IMR-90 (cell line): ENCODE measurements at regions not wholly inside any gene's neighbourhood (a gene's known extent, or its start where the extent isn't known, plus 50 kb on each side); places are given as distances from the start of the nearest gene placed in this dataset.

Experiments
- ATAC-seq: fragments of 200-7000 bp; cut with Tn5 transposase; 2 replicates; pipeline ENCODE4 v1.9.1; 2020; ENCODE audit warnings: low read depth, mild to moderate bottlenecking, moderate library complexity
- BruUV-seq: library from RNA; stranded (reverse); fragments of 400-500 nt; replicated peaks from 2 replicates; lab custom pipeline; 2021; lab: Mats Ljungman, UMichigan
- CTCF ChIA-PET: fragments of 300-600 bp; formaldehyde crosslinking; extraction: SDS; loops from one replicate; lab custom pipeline; 2021; ENCODE audit warnings: antibody characterized with exemption; lab: Yijun Ruan, JAX
- POLR2A ChIA-PET: fragments of 300-600 bp; sonication (Branson Sonifier 250); formaldehyde crosslinking; loops from one replicate; lab custom pipeline; 2022; ENCODE audit warnings: antibody characterized with exemption; ENCODE audit not compliant: unreplicated experiment; lab: Charles Lee
- DNase-seq: peaks from one replicate; pipeline ENCODE4 v3.0.0; 2013
- H2AFZ ChIP-seq: replicated peaks from 2 replicates; pipeline ENCODE3; 2013; ENCODE audit warnings: low read length, mild to moderate bottlenecking; ENCODE audit not compliant: poor library complexity
- H2AK5ac ChIP-seq: 2 replicates; pipeline ENCODE4 v1.6.1; 2013; ENCODE audit warnings: low read depth, low read length, inconsistent platforms
- H2AK9ac ChIP-seq: replicated peaks from 2 replicates; pipeline ENCODE3; 2013; ENCODE audit warnings: mild to moderate bottlenecking, low read depth, low read length, moderate library complexity; ENCODE audit not compliant: poor library complexity
- H2BK120ac ChIP-seq: 2 replicates; pipeline ENCODE4 v1.6.1; 2013; ENCODE audit warnings: low read depth, low read length, inconsistent platforms
- H2BK15ac ChIP-seq: 3 replicates; pipeline ENCODE4 v1.6.1; 2013; ENCODE audit warnings: low read depth, low read length, inconsistent platforms
- H2BK20ac ChIP-seq: 2 replicates; pipeline ENCODE4 v1.6.1; 2013; ENCODE audit warnings: low read depth, mild to moderate bottlenecking, inconsistent platforms, low read length, moderate library complexity
- H2BK5ac ChIP-seq: 2 replicates; pipeline ENCODE4 v1.6.1; 2013; ENCODE audit warnings: mild to moderate bottlenecking, low read depth, low read length, inconsistent platforms; ENCODE audit not compliant: poor library complexity, severe bottlenecking
- H3K14ac ChIP-seq: replicated peaks from 2 replicates; pipeline ENCODE4 v1.6.1; 2013; ENCODE audit warnings: low read depth, low read length, inconsistent platforms
- H3K18ac ChIP-seq: 2 replicates; pipeline ENCODE4 v1.6.1; 2013; ENCODE audit warnings: low read depth, low read length, control low read depth
- H3K23ac ChIP-seq: 2 replicates; pipeline ENCODE4 v1.6.1; 2013; ENCODE audit warnings: low read depth, low read length, inconsistent platforms
- H3K27ac ChIP-seq: 2 replicates; pipeline ENCODE4 v1.5.1; 2013; ENCODE audit warnings: mild to moderate bottlenecking, control low read depth, low read length; ENCODE audit not compliant: insufficient read depth
- H3K27me3 ChIP-seq: 2 replicates; pipeline ENCODE4 v1.6.1; 2013; ENCODE audit warnings: low read length; ENCODE audit not compliant: control insufficient read depth, insufficient read depth
- H3K36me3 ChIP-seq: 2 replicates; pipeline ENCODE4 v1.6.1; 2013; ENCODE audit warnings: low read length, mixed read lengths; ENCODE audit not compliant: control insufficient read depth, insufficient read depth
- H3K4ac ChIP-seq: 2 replicates; pipeline ENCODE4 v1.6.1; 2013; ENCODE audit warnings: low read depth, low read length, inconsistent platforms
- H3K4me1 ChIP-seq: 2 replicates; pipeline ENCODE4 v1.6.1; 2013; ENCODE audit warnings: low read length, mixed read lengths; ENCODE audit not compliant: control insufficient read depth, insufficient read depth
- H3K4me2 ChIP-seq: 2 replicates; pipeline ENCODE4 v1.6.1; 2013; ENCODE audit warnings: low read depth, mild to moderate bottlenecking, control low read depth, low read length, moderate library complexity
- H3K4me3 ChIP-seq: 2 replicates; pipeline ENCODE4 v1.5.1; 2013; ENCODE audit warnings: low read depth, mild to moderate bottlenecking, control low read depth, low read length, moderate library complexity; ENCODE audit not compliant: insufficient read depth
- H3K56ac ChIP-seq: 2 replicates; pipeline ENCODE4 v1.6.1; 2013; ENCODE audit warnings: low read length, inconsistent platforms; ENCODE audit not compliant: insufficient read depth; ENCODE audit errors: extremely low read depth
- H3K79me1 ChIP-seq, 2 experiments: 2 replicates each; pipeline ENCODE4 v1.6.1; 2013; ENCODE audit warnings: low read length in 2 of 2, inconsistent platforms in 1 of 2, low read depth in 1 of 2
- H3K9ac ChIP-seq: 2 replicates; pipeline ENCODE4 v1.6.1; 2013; ENCODE audit warnings: low read depth, low read length, control low read depth
- H3K9me1 ChIP-seq: 2 replicates; pipeline ENCODE4 v1.6.1; 2013; ENCODE audit warnings: low read length, inconsistent platforms; ENCODE audit not compliant: insufficient read depth
- H3K9me3 ChIP-seq: 2 replicates; pipeline ENCODE4 v1.6.1; 2013; ENCODE audit warnings: low read length; ENCODE audit not compliant: control insufficient read depth, insufficient read depth
- H4K20me1 ChIP-seq: 2 replicates; pipeline ENCODE4 v1.6.1; 2013; ENCODE audit warnings: low read length, inconsistent platforms; ENCODE audit not compliant: insufficient read depth
- H4K5ac ChIP-seq: 2 replicates; pipeline ENCODE4 v1.6.1; 2013; ENCODE audit warnings: mild to moderate bottlenecking, low read depth, low read length, control low read depth
- H4K8ac ChIP-seq, 2 experiments: 2 replicates each; pipeline ENCODE4 v1.6.1; 2013; ENCODE audit warnings: low read depth in 2 of 2, low read length in 2 of 2, control low read depth in 1 of 2, inconsistent platforms in 1 of 2
- H4K91ac ChIP-seq: 2 replicates; pipeline ENCODE4 v1.6.1; 2013; ENCODE audit warnings: low read depth, low read length, inconsistent platforms; ENCODE audit not compliant: insufficient read depth
- ELK1 ChIP-seq: fragments of 150-350 bp; IDR thresholded peaks from 2 replicates; pipeline ENCODE4 v1.6.1; 2016; ENCODE audit warnings: low read depth, mild to moderate bottlenecking, low read length, moderate library complexity, borderline replicate concordance
- MAFK ChIP-seq: IDR thresholded peaks from 2 replicates; pipeline ENCODE4 v1.6.1; 2012; ENCODE audit warnings: low read depth, low read length, improper control_type of control experiment
- NFE2L2 ChIP-seq: fragments of 150-350 bp; IDR thresholded peaks from 2 replicates; pipeline ENCODE4 v1.6.1; 2016; ENCODE audit warnings: low read depth, mild to moderate bottlenecking, low read length
- WGBS, 2 experiments: methylation state at CpG; one replicate each; pipeline versions ENCODE4 v1.1.5 to v1.1.7; 2013; ENCODE audit warnings: missing lambda C conversion rate in 2 of 2; ENCODE audit not compliant: insufficient read length in 1 of 2; ENCODE audit errors: extremely low coverage in 2 of 2; 5-methylcytosine and 5-hydroxymethylcytosine counted together
- dilution Hi-C: fragments of 300-500 bp; cut with HindIII; formaldehyde crosslinking; loops from one replicate; pipeline ENCODE4 v1.14.3; 2018; ENCODE audit warnings: low sequenced_read_pairs; ENCODE audit not compliant: unreplicated experiment
- in situ Hi-C: fragments of 300-500 bp; cut with MboI; formaldehyde crosslinking; loops from 3 replicates; pipeline ENCODE4 v1.14.3; 2019; ENCODE audit warnings: low sequenced_read_pairs, inconsistent platforms, mixed read lengths
- intact Hi-C: fragments of 100-400 bp; cut with micrococcal nuclease; formaldehyde crosslinking; loops from 2 replicates; pipeline ENCODE4 v1.10.0; 2022

- peak overlapping the region; percentile 19; the same call in 1 of the 3 replicates for H2BK15ac ChIP-seq
- BruUV-seq, result no TSS peak
- dilution Hi-C loops (no loop called here), intact Hi-C loops (no loop called here), in situ Hi-C loops (no loop called here)
- no peaks in the 10 kb centered on the region for H3K9me3 ChIP-seq
- peak overlapping the region; percentile 48 for H2BK120ac ChIP-seq
- no peak overlapping the region for H3K4me3 ChIP-seq
- TF ChIP-seq MAFK, result no peak
- TF ChIP-seq ELK1, result no peak
- TF ChIP-seq NFE2L2, result no peak
- no peaks in the 10 kb centered on the region for H3K36me3 ChIP-seq
- ChIA-PET POLR2A (no interaction called here), CTCF (no interaction called here)
- no peak overlapping the region for H2AK9ac ChIP-seq
- no peak overlapping the region for H2AK5ac ChIP-seq
- WGBS, 2 experiments, result 20% methylated on average over 2 of the region's 11 CpGs; no CpG with 5 or more reads in 1 of the 2 experiments
- no peak overlapping the region; the same call in 1 of the 2 replicates for H4K5ac ChIP-seq
- 0 out of 2 replicates have a peak overlapping the region, but pooled peaks have one; percentile 3 for H3K14ac ChIP-seq
- peak overlapping the region; percentile 4; the same call in 1 of the 2 replicates for H3K4me2 ChIP-seq
- H3K56ac ChIP-seq, result no peak overlapping the region
- H2AFZ ChIP-seq, result peak overlapping the region; percentile 67
- peak overlapping the region; percentile 20; the same call in 1 of the 2 replicates for H4K91ac ChIP-seq
- no peak overlapping the region for H3K23ac ChIP-seq
- no peaks in the 10 kb centered on the region for H4K20me1 ChIP-seq
- H3K27me3 ChIP-seq, result no peaks in the 10 kb centered on the region
- peak overlapping the region; percentile 48 for H3K4ac ChIP-seq
- ATAC-seq (no peak), DNase-seq (peak; percentile 31)
- peak overlapping the region; percentile 13; the same call in 1 of the 2 replicates for H3K18ac ChIP-seq
- H3K9me1 ChIP-seq, result peaks cover 12% of the 10 kb centered on the region
- H3K79me1 ChIP-seq, result no peaks in the 10 kb centered on the region
- H3K4me1 ChIP-seq, result peaks cover 22% of the 10 kb centered on the region
- H2BK20ac ChIP-seq, result peak overlapping the region; percentile 64; the same call in 1 of the 2 replicates
- peak overlapping the region; percentile 51; the same call in 1 of the 2 replicates for H3K27ac ChIP-seq
- peak overlapping the region; percentile 8 to 33; a peak in 1 of 4 replicates for H4K8ac ChIP-seq
- no peak overlapping the region for H2BK5ac ChIP-seq
- no peak overlapping the region for H3K9ac ChIP-seq
These were observed 196.4 kb upstream of the MSX2 start for GRCh38 chr5:174527916-174528540.
